ENCODE measurements at regions not wholly inside any gene's neighbourhood (a gene's known extent, or its start where the extent isn't known, plus 50 kb on each side); places are given as distances from the start of the nearest gene placed in this dataset.

- no peaks in the 10 kb centered on the region for H3K36me3 ChIP-seq (replicated peaks in 1 of 2; ENCODE audit: control insufficient read depth in 2 of 2, insufficient read depth in 2 of 2, low read length in 2 of 2)
- no peak overlapping the region for H2AFZ ChIP-seq (ENCODE audit: low read length)
- no peaks in the 10 kb centered on the region for H3K4me1 ChIP-seq (ENCODE audit: control insufficient read depth in 2 of 2, insufficient read depth in 1 of 2, low read depth in 1 of 2, low read length in 2 of 2)
- no peak overlapping the region for H3K9ac ChIP-seq (ENCODE audit: low read depth, low read length, poor library complexity)
- WGBS, 2 donors (ENCODE audit: extremely low coverage in 2 of 2, insufficient read length in 2 of 2, insufficient replicate concordance in 1 of 2), result no CpG with 5 or more reads among the region's 1 CpG
- H3K23ac ChIP-seq (ENCODE audit: low read depth, low read length, poor library complexity), result no peak overlapping the region
- H2AK5ac ChIP-seq (ENCODE audit: low read depth, low read length), result no peak overlapping the region
- H3K9me3 ChIP-seq (replicated peaks in 1 of 2; ENCODE audit: control insufficient read depth in 2 of 2, insufficient read depth in 1 of 2, low read depth in 1 of 2, low read length in 2 of 2), result no peaks in the 10 kb centered on the region
- H2BK12ac ChIP-seq (ENCODE audit: low read length), result no peak overlapping the region
- H3K27ac ChIP-seq (replicated peaks; ENCODE audit: low read length), result no peak overlapping the region
- H2BK5ac ChIP-seq (ENCODE audit: low read length), result no peak overlapping the region
- H2BK120ac ChIP-seq (ENCODE audit: low read depth, low read length), result no peak overlapping the region
- H3K79me1 ChIP-seq (ENCODE audit: low read depth, low read length), result no peaks in the 10 kb centered on the region
- no peak overlapping the region for H3K4ac ChIP-seq (ENCODE audit: low read length)
- H3K4me3 ChIP-seq (ENCODE audit: low read length in 2 of 2), result no peak overlapping the region
- H3K27me3 ChIP-seq (ENCODE audit: control insufficient read depth in 3 of 3, insufficient read depth in 3 of 3, low read depth in 1 of 3, low read length in 3 of 3), result no peaks in the 10 kb centered on the region
- no peak overlapping the region for H3K4me2 ChIP-seq (ENCODE audit: insufficient read depth, low read length, poor library complexity, severe bottlenecking)
- no peak overlapping the region for H3K18ac ChIP-seq (ENCODE audit: low read length)
- H3K14ac ChIP-seq (ENCODE audit: low read length), result no peak overlapping the region
- no peak overlapping the region for H4K8ac ChIP-seq (ENCODE audit: low read depth, low read length)
- no peak overlapping the region for H4K91ac ChIP-seq (ENCODE audit: low read depth, low read length, poor library complexity)
- DNase-seq (ENCODE audit: low spot score), result no peak
- no peak overlapping the region for H2BK15ac ChIP-seq (ENCODE audit: low read length)
Observed at GRCh38 chr10:89901895-89902294, 200.5 kb downstream of the KIF20B start.

DNA sequence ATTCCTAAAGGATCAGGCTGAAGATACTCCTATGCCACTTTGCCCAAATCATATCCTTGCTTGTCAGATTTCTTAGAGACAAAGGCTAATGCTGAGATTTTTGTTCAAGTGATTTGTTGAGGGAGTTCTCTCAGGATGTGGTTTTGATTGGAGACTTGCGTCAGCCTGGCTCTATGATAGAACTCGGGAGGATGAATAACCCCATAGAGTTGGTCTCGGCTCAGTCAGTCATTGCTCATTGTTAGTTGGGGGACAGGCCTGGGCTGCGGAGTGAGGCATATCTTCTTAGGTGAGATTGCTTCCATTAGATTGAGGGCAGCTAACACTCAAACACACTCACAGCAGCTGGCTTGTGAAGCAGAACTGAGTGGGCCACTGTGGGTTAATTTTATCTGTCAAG lies 203.4 kb downstream of the KIF20B start:
- Histone ChIP-seq H2BK12ac (ENCODE audit: low read length) (no peak overlapping the region), H2BK5ac (ENCODE audit: low read length) (no peak overlapping the region), H2AFZ (ENCODE audit: low read length) (no peak overlapping the region), H3K9me3 (replicated peaks in 1 of 2; ENCODE audit: control insufficient read depth in 2 of 2, insufficient read depth in 1 of 2, low read depth in 1 of 2, low read length in 2 of 2) (no peaks in the 10 kb centered on the region), H3K27me3 (ENCODE audit: control insufficient read depth in 3 of 3, insufficient read depth in 3 of 3, low read depth in 1 of 3, low read length in 3 of 3) (no peaks in the 10 kb centered on the region), H3K4ac (ENCODE audit: low read length) (no peak overlapping the region), H2AK5ac (ENCODE audit: low read depth, low read length) (no peak overlapping the region), H3K79me1 (ENCODE audit: low read depth, low read length) (no peaks in the 10 kb centered on the region), H3K4me2 (ENCODE audit: insufficient read depth, low read length, poor library complexity, severe bottlenecking) (no peak overlapping the region), H3K27ac (replicated peaks; ENCODE audit: low read length) (no peak overlapping the region), H3K4me1 (ENCODE audit: control insufficient read depth in 2 of 2, insufficient read depth in 1 of 2, low read depth in 1 of 2, low read length in 2 of 2) (no peaks in the 10 kb centered on the region), H2BK120ac (ENCODE audit: low read depth, low read length) (no peak overlapping the region), H3K4me3 (ENCODE audit: low read length in 2 of 2) (no peak overlapping the region), H3K14ac (ENCODE audit: low read length) (no peak overlapping the region), H3K23ac (ENCODE audit: low read depth, low read length, poor library complexity) (no peak overlapping the region), H4K91ac (ENCODE audit: low read depth, low read length, poor library complexity) (no peak overlapping the region), H3K9ac (ENCODE audit: low read depth, low read length, poor library complexity) (no peak overlapping the region), H3K36me3 (replicated peaks in 1 of 2; ENCODE audit: control insufficient read depth in 2 of 2, insufficient read depth in 2 of 2, low read length in 2 of 2) (no peaks in the 10 kb centered on the region), H2BK15ac (ENCODE audit: low read length) (no peak overlapping the region), H4K8ac (ENCODE audit: low read depth, low read length) (no peak overlapping the region), H3K18ac (ENCODE audit: low read length) (no peak overlapping the region)
- no peak for DNase-seq (ENCODE audit: low spot score)
- no CpG with 5 or more reads among the region's 4 CpGs for WGBS, 2 donors (ENCODE audit: extremely low coverage in 2 of 2, insufficient read length in 2 of 2, insufficient replicate concordance in 1 of 2)

DNA sequence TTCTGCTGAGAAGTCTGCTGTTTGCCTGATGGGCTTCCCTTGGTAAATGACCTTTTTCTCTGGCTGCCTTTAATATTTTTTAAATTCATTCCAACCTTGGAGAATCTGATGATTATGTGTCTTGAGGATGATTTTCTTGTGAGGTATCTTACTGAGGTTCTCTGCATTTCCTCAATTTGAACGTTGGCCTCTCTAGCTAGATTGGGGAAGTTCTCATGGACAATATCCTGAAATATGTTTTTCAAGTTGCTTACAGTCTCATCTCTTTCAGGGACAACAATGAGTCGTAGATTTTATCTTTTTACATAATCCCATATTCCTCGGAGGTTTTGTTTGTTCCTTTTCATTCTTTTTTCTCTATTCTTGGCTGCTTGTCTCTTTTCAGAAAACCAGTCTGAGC lies 208.4 kb downstream of the KIF20B start:
- Histone ChIP-seq H3K14ac (ENCODE audit: low read length) (no peak overlapping the region), H2BK15ac (ENCODE audit: low read length) (no peak overlapping the region), H3K4me1 (ENCODE audit: control insufficient read depth in 2 of 2, insufficient read depth in 1 of 2, low read depth in 1 of 2, low read length in 2 of 2) (no peaks in the 10 kb centered on the region), H2BK120ac (ENCODE audit: low read depth, low read length) (no peak overlapping the region), H3K36me3 (replicated peaks in 1 of 2; ENCODE audit: control insufficient read depth in 2 of 2, insufficient read depth in 2 of 2, low read length in 2 of 2) (no peaks in the 10 kb centered on the region), H3K9ac (ENCODE audit: low read depth, low read length, poor library complexity) (no peak overlapping the region), H2BK5ac (ENCODE audit: low read length) (no peak overlapping the region), H3K4ac (ENCODE audit: low read length) (no peak overlapping the region), H3K9me3 (replicated peaks in 1 of 2; ENCODE audit: control insufficient read depth in 2 of 2, insufficient read depth in 1 of 2, low read depth in 1 of 2, low read length in 2 of 2) (peaks cover 0 to 2% of the 10 kb centered on the region in 2 donors), H2AFZ (ENCODE audit: low read length) (no peak overlapping the region), H2BK12ac (ENCODE audit: low read length) (no peak overlapping the region), H4K8ac (ENCODE audit: low read depth, low read length) (no peak overlapping the region), H3K23ac (ENCODE audit: low read depth, low read length, poor library complexity) (no peak overlapping the region), H3K27me3 (ENCODE audit: control insufficient read depth in 3 of 3, insufficient read depth in 3 of 3, low read depth in 1 of 3, low read length in 3 of 3) (no peaks in the 10 kb centered on the region), H3K27ac (replicated peaks; ENCODE audit: low read length) (no peak overlapping the region), H3K4me2 (ENCODE audit: insufficient read depth, low read length, poor library complexity, severe bottlenecking) (no peak overlapping the region), H3K4me3 (ENCODE audit: low read length in 2 of 2) (no peak overlapping the region), H4K91ac (ENCODE audit: low read depth, low read length, poor library complexity) (no peak overlapping the region), H3K79me1 (ENCODE audit: low read depth, low read length) (no peaks in the 10 kb centered on the region), H3K18ac (ENCODE audit: low read length) (no peak overlapping the region), H2AK5ac (ENCODE audit: low read depth, low read length) (no peak overlapping the region)
- DNase-seq (ENCODE audit: low spot score), result no peak
- no CpG with 5 or more reads among the region's 3 CpGs for WGBS, 2 donors (ENCODE audit: extremely low coverage in 2 of 2, insufficient read length in 2 of 2, insufficient replicate concordance in 1 of 2)

DNA sequence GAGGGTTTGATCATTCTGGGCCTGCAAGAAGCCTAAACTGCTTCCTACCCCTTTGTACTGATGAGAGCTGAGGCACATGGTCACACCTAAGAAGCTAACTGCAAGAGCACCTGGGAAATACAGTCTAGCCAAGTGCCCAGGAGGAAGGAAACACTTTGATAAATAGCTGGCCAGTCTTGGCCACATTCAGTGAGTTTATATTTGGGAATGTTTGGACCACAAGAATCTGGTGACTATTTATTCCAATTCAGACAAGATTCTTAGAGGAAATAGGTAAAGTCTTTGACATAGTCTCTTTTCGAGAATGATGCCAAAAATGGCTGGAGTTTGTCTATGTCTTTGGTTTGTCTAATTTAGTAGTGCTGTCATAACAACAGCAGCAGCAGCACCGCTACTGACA lies 213.6 kb downstream of the KIF20B start:
- DNase-seq (ENCODE audit: low spot score), result no peak
- WGBS, 2 donors (ENCODE audit: extremely low coverage in 2 of 2, insufficient read length in 2 of 2, insufficient replicate concordance in 1 of 2), result no CpG with 5 or more reads among the region's 2 CpGs
- no peak overlapping the region for H2BK120ac ChIP-seq (ENCODE audit: low read depth, low read length)

More for the DNA sequence above, 213.6 kb downstream of the KIF20B start:
- Histone ChIP-seq H3K9me3 (replicated peaks in 1 of 2; ENCODE audit: control insufficient read depth in 2 of 2, insufficient read depth in 1 of 2, low read depth in 1 of 2, low read length in 2 of 2) (peaks cover 0 to 2% of the 10 kb centered on the region in 2 donors), H3K4me2 (ENCODE audit: insufficient read depth, low read length, poor library complexity, severe bottlenecking) (no peak overlapping the region), H2BK12ac (ENCODE audit: low read length) (no peak overlapping the region), H3K14ac (ENCODE audit: low read length) (no peak overlapping the region), H3K36me3 (replicated peaks in 1 of 2; ENCODE audit: control insufficient read depth in 2 of 2, insufficient read depth in 2 of 2, low read length in 2 of 2) (no peaks in the 10 kb centered on the region), H2AK5ac (ENCODE audit: low read depth, low read length) (no peak overlapping the region), H4K91ac (ENCODE audit: low read depth, low read length, poor library complexity) (no peak overlapping the region), H3K18ac (ENCODE audit: low read length) (no peak overlapping the region), H2BK5ac (ENCODE audit: low read length) (no peak overlapping the region), H4K8ac (ENCODE audit: low read depth, low read length) (no peak overlapping the region), H3K79me1 (ENCODE audit: low read depth, low read length) (no peaks in the 10 kb centered on the region), H3K27me3 (ENCODE audit: control insufficient read depth in 3 of 3, insufficient read depth in 3 of 3, low read depth in 1 of 3, low read length in 3 of 3) (no peaks in the 10 kb centered on the region), H3K23ac (ENCODE audit: low read depth, low read length, poor library complexity) (no peak overlapping the region), H2AFZ (ENCODE audit: low read length) (no peak overlapping the region), H3K27ac (replicated peaks; ENCODE audit: low read length) (no peak overlapping the region), H3K4ac (ENCODE audit: low read length) (no peak overlapping the region), H3K9ac (ENCODE audit: low read depth, low read length, poor library complexity) (no peak overlapping the region), H3K4me3 (ENCODE audit: low read length in 2 of 2) (no peak overlapping the region), H2BK15ac (ENCODE audit: low read length) (no peak overlapping the region), H3K4me1 (ENCODE audit: control insufficient read depth in 2 of 2, insufficient read depth in 1 of 2, low read depth in 1 of 2, low read length in 2 of 2) (no peaks in the 10 kb centered on the region)

All from neuronal stem cell (in vitro differentiated cells).